Breast epithelium (tissue), 4 donors: ENCODE measurements at regions not wholly inside any gene's neighbourhood (a gene's known extent, or its start where the extent isn't known, plus 50 kb on each side); places are given as distances from the start of the nearest gene placed in this dataset.
"Not testable (repeated sequence)": the region's sequence is repeated elsewhere in the genome, so short reads cannot be mapped to it uniquely, and the experiment has no call there.

ENCODE experiments used
- DNase-seq, 2 donors: peaks; one replicate each; pipeline ENCODE4 v3.0.0-alpha.2; 2019; ENCODE audit warnings: low spot score in 2 of 2
- H3K27ac ChIP-seq, 2 donors: fragments of 200-600 bp; sonication (generic) in 1 of 2; one replicate each; pipeline ENCODE4 v1.5.1; 2016 to 2019; ENCODE audit warnings: mild to moderate bottlenecking in 1 of 2
- H3K27me3 ChIP-seq, 2 donors: fragments of 200-600 bp; sonication (generic) in 1 of 2; one replicate each; pipeline versions ENCODE4 v1.5.1 to v1.6.0; 2017 to 2019; ENCODE audit warnings: control low read depth in 1 of 2, mild to moderate bottlenecking in 1 of 2
- H3K36me3 ChIP-seq: fragments of 200-600 bp; one replicate; pipeline ENCODE4 v1.5.1; 2019
- H3K4me1 ChIP-seq, 2 donors: fragments of 200-600 bp; sonication (generic); one replicate each; pipeline ENCODE4 v1.5.1; 2016 to 2019; ENCODE audit warnings: control low read depth in 1 of 2
- H3K4me3 ChIP-seq, 3 donors: fragments of 200-600 bp; sonication (generic); 1 replicate in 2 of 3; 2 replicates in 1 of 3; pipeline ENCODE4 v1.5.1; 2016 to 2019; ENCODE audit warnings: mild to moderate bottlenecking in 3 of 3, moderate library complexity in 2 of 3
- H3K9me3 ChIP-seq, 2 donors: fragments of 200-600 bp; sonication (generic) in 1 of 2; one replicate each; pipeline ENCODE4 v1.5.1; 2016 to 2019; ENCODE audit warnings: control low read depth in 1 of 2
- CTCF ChIP-seq, 3 donors: fragments of 450-650 bp; IDR thresholded peaks; one replicate each; pipeline ENCODE4 v1.5.1; 2016 to 2017; ENCODE audit warnings: antibody characterized with exemption in 3 of 3, mild to moderate bottlenecking in 3 of 3, moderate library complexity in 3 of 3
- POLR2A ChIP-seq: fragments of 450-650 bp; IDR thresholded peaks from one replicate; pipeline ENCODE4 v1.6.1; 2016; ENCODE audit warnings: antibody characterized with exemption, mild to moderate bottlenecking, moderate library complexity
- POLR2AphosphoS5 ChIP-seq, 3 donors: sonication (generic); formaldehyde crosslinking; IDR thresholded peaks; one replicate each; pipeline ENCODE4 v1.6.1; 2017; ENCODE audit warnings: antibody characterized with exemption in 3 of 3
- intact Hi-C: fragments of 100-400 bp; cut with DNase I; formaldehyde crosslinking; loops from one replicate; pipeline ENCODE4 v1.15.1; 2023; ENCODE audit warnings: low total_unique reads

GRCh38 chr6:130615816-130616215 lies 211.4 kb upstream of the SMLR1 start:
- no peak for TF ChIP-seq POLR2AphosphoS5 (IDR thresholded peaks at IDR 0.05)
- TF ChIP-seq POLR2A = no peak
- TF ChIP-seq CTCF (IDR thresholded peaks at IDR 0.05) = no peak
- no peak overlapping the region for H3K4me3 ChIP-seq
- no peak for DNase-seq
- H3K9me3 ChIP-seq = no peaks in the 10 kb centered on the region
- H3K4me1 ChIP-seq = no peaks in the 10 kb centered on the region
- no peak overlapping the region for H3K27ac ChIP-seq
- no peaks in the 10 kb centered on the region for H3K36me3 ChIP-seq
- no peaks in the 10 kb centered on the region for H3K27me3 ChIP-seq
- intact Hi-C loops = loop anchor here (5.0 kb wide), 1 partner anchor 414 kb away; no protein-coding TSS in a partner anchor

DNA sequence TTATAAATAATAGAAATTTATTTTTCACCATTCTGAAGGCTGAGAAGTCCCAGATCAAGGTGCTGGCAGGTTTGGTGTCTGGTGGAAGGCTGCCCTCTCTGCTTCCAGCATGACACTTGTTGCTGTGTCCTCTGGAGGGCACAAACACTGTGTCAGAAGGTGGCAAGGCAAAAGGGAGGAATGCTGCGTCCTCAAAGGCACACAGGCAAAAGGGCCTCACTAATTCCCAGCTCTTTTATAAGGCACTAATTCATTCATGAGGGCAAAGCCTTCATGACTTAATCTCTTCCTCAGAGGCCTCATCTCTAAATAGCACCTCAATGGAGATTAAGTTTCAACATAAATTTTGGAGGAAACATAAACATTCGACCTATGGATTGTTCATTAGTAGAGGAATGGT lies 209.5 kb upstream of the SMLR1 start:
- Histone ChIP-seq H3K4me3 (no peak overlapping the region), H3K9me3 (no peaks in the 10 kb centered on the region), H3K4me1 (no peaks in the 10 kb centered on the region), H3K36me3 (no peaks in the 10 kb centered on the region), H3K27me3 (no peaks in the 10 kb centered on the region), H3K27ac (no peak overlapping the region)
- no peak for DNase-seq
- intact Hi-C loops = loop anchor here (5.0 kb wide), 1 partner anchor 415 kb away; no protein-coding TSS in a partner anchor
- TF ChIP-seq POLR2A = no peak
- no peak for TF ChIP-seq POLR2AphosphoS5 (IDR thresholded peaks at IDR 0.05)
- TF ChIP-seq CTCF (IDR thresholded peaks at IDR 0.05) = no peak

- not testable (repeated sequence) for H3K4me1 ChIP-seq, H3K27me3 ChIP-seq, H3K9me3 ChIP-seq, H3K36me3 ChIP-seq, H3K27ac ChIP-seq, DNase-seq, H3K4me3 ChIP-seq
- intact Hi-C loops = loop anchor here (5.0 kb wide), 1 partner anchor 417 kb away; no protein-coding TSS in a partner anchor
Observed at GRCh38 chr6:130618806-130619205, 208.4 kb upstream of the SMLR1 start.

- Histone ChIP-seq H3K27me3 (no peaks in the 10 kb centered on the region), H3K27ac (no peak overlapping the region), H3K9me3 (peaks cover 0 to 5% of the 10 kb centered on the region in 2 donors), H3K4me1 (no peaks in the 10 kb centered on the region), H3K4me3 (no peak overlapping the region), H3K36me3 (no peaks in the 10 kb centered on the region)
- intact Hi-C loops = no loop called here
- no peak for DNase-seq
- TF ChIP-seq POLR2A (no peak), CTCF (IDR thresholded peaks at IDR 0.05) (no peak), POLR2AphosphoS5 (IDR thresholded peaks at IDR 0.05) (no peak)
Observed at GRCh38 chr6:130620338-130620781, 206.8 kb upstream of the SMLR1 start.

GRCh38 chr6:130622142-130622541 lies 205.1 kb upstream of the SMLR1 start:
- Histone ChIP-seq H3K4me1 (no peaks in the 10 kb centered on the region), H3K27ac (no peak overlapping the region), H3K27me3 (no peaks in the 10 kb centered on the region), H3K9me3 (peaks cover 0 to 5% of the 10 kb centered on the region in 2 donors), H3K4me3 (no peak overlapping the region), H3K36me3 (no peaks in the 10 kb centered on the region)
- DNase-seq = no peak
- intact Hi-C loops = no loop called here
- TF ChIP-seq POLR2AphosphoS5 (IDR thresholded peaks at IDR 0.05) (no peak), POLR2A (no peak), CTCF (IDR thresholded peaks at IDR 0.05) (no peak)

GRCh38 chr6:130624046-130624445 lies 203.2 kb upstream of the SMLR1 start:
- DNase-seq = no peak
- Histone ChIP-seq H3K27ac (no peak overlapping the region), H3K4me1 (no peaks in the 10 kb centered on the region), H3K9me3 (peaks cover 0 to 5% of the 10 kb centered on the region in 2 donors), H3K27me3 (no peaks in the 10 kb centered on the region), H3K4me3 (no peak overlapping the region), H3K36me3 (no peaks in the 10 kb centered on the region)
- intact Hi-C loops = no loop called here
- TF ChIP-seq POLR2A (no peak), POLR2AphosphoS5 (IDR thresholded peaks at IDR 0.05) (no peak), CTCF (IDR thresholded peaks at IDR 0.05) (no peak)
